PC-3 (cell line): ENCODE measurements at regions not wholly inside any gene's neighbourhood (a gene's known extent, or its start where the extent isn't known, plus 50 kb on each side); places are given as distances from the start of the nearest gene placed in this dataset.

Experiments used
- ATAC-seq: fragments of 200-7000 bp; cut with Tn5 transposase; 2 replicates; pipeline ENCODE4 v1.9.1; 2020; ENCODE audit warnings: mild to moderate bottlenecking, moderate library complexity
- BruUV-seq: library from RNA; stranded (reverse); fragments of 400-500 nt; replicated peaks from 2 replicates; lab custom pipeline; 2021; lab: Mats Ljungman, UMichigan
- CTCF ChIA-PET: fragments of 300-600 bp; sonication (Branson Sonifier 250); formaldehyde crosslinking; loops from one replicate; lab custom pipeline; 2022; ENCODE audit warnings: antibody characterized with exemption; lab: Charles Lee
- POLR2A ChIA-PET: fragments of 300-600 bp; sonication (Branson Sonifier 250); formaldehyde crosslinking; loops from one replicate; lab custom pipeline; 2022; ENCODE audit warnings: antibody characterized with exemption; ENCODE audit not compliant: unreplicated experiment; lab: Charles Lee
- DNase-seq: peaks from one replicate; pipeline ENCODE4 v3.0.0-alpha.2; 2015
- H2AFZ ChIP-seq: fragments of 300-600 bp; sonication (generic); 2 replicates; pipeline ENCODE4 v1.6.0; 2016; ENCODE audit warnings: antibody characterized with exemption, low read length
- H3F3A ChIP-seq: fragments of 300-600 bp; sonication (generic); one replicate; pipeline ENCODE4 v1.6.0; 2017; ENCODE audit warnings: antibody characterized with exemption, low read length, control low read depth, mild to moderate bottlenecking; ENCODE audit not compliant: unreplicated experiment
- H3K27ac ChIP-seq: fragments of 300-600 bp; sonication (generic); 2 replicates; pipeline ENCODE4 v1.5.1; 2016; ENCODE audit warnings: mild to moderate bottlenecking, low read length
- H3K27me3 ChIP-seq: fragments of 300-600 bp; sonication (generic); 2 replicates; pipeline ENCODE4 v1.6.1; 2016; ENCODE audit warnings: low read length, mixed read lengths
- H3K36me3 ChIP-seq: fragments of 300-600 bp; sonication (generic); 2 replicates; pipeline ENCODE4 v1.6.1; 2016; ENCODE audit warnings: low read depth, mixed run types, low read length, mixed read lengths
- H3K4me1 ChIP-seq: fragments of 300-600 bp; sonication (generic); 2 replicates; pipeline ENCODE4 v1.5.1; 2016; ENCODE audit warnings: low read length; ENCODE audit not compliant: insufficient read depth
- H3K4me2 ChIP-seq: fragments of 300-600 bp; sonication (generic); 2 replicates; pipeline ENCODE4 v1.6.0; 2016; ENCODE audit warnings: low read length
- H3K4me3 ChIP-seq: fragments of 300-600 bp; sonication (generic); 2 replicates; pipeline ENCODE4 v1.5.1; 2016; ENCODE audit warnings: mild to moderate bottlenecking, low read length, mixed read lengths
- H3K79me2 ChIP-seq: fragments of 300-600 bp; sonication (generic); 2 replicates; pipeline ENCODE4 v1.6.1; 2017; ENCODE audit warnings: low read length, mixed read lengths
- H3K9ac ChIP-seq: fragments of 300-600 bp; sonication (generic); 2 replicates; pipeline ENCODE4 v1.6.0; 2016; ENCODE audit warnings: mild to moderate bottlenecking, low read length
- H3K9me2 ChIP-seq: fragments of 300-600 bp; sonication (generic); replicated peaks from 2 replicates; pipeline ENCODE4 v1.6.1; 2016; ENCODE audit warnings: mixed run types, low read length, mixed read lengths
- H3K9me3 ChIP-seq: fragments of 300-600 bp; sonication (generic); 2 replicates; pipeline ENCODE4 v1.6.1; 2016; ENCODE audit warnings: low read length, mixed read lengths
- H4K20me1 ChIP-seq: fragments of 300-600 bp; sonication (generic); 2 replicates; pipeline ENCODE4 v1.6.1; 2016; ENCODE audit warnings: low read length, mixed read lengths
- CTCF ChIP-seq: fragments of 300-600 bp; sonication (generic); conservative IDR thresholded peaks from 2 replicates; pipeline ENCODE4 v1.5.1; 2017; ENCODE audit warnings: antibody characterized with exemption, low read depth, mild to moderate bottlenecking, low read length
- EZH2 ChIP-seq: fragments of 300-600 bp; sonication (generic); IDR thresholded peaks from one replicate; pipeline ENCODE4 v1.6.1; 2017; ENCODE audit warnings: antibody characterized with exemption, mild to moderate bottlenecking, low read length; ENCODE audit not compliant: unreplicated experiment
- EZH2phosphoT487 ChIP-seq: fragments of 300-600 bp; sonication (generic); IDR thresholded peaks from 2 replicates; pipeline ENCODE4 v1.6.1; 2018; ENCODE audit warnings: mild to moderate bottlenecking, antibody characterized with exemption, low read length, borderline replicate concordance
- intact Hi-C: fragments of 100-400 bp; cut with micrococcal nuclease; formaldehyde crosslinking; loops from 2 replicates; pipeline ENCODE4 v1.9.0; 2023

DNA sequence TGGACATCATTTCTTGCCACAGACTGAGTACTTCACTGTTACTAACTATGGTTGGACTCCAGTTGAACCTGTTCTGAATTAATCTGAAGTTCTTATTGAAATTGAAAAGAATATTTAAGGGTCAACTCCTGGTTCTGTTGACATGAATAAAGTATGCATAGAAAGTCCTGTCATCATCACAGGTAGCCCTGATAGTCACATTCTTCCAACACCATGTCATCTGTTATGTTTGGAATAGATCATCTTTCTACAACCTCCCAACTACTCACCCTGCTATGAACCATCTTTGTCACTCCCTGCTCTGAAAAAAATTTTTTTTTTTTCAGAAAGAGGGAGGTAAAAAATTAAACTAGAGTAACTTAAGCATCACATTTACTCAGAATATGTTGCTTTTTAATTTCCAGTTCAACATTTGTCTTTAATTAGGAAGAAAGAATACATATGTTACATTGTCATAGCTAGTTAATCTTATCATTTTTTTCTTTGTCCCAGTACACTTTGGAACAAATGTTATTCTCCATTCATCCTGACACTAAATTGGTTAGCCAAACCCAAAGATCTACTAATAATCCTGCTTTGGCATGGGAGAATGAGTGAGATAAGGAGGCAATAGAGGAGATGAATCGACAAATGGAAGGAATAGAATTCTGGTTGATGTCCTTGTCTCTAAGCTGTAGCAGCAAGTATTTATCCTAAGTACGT lies 775.1 kb upstream of the NRSN1 start:
- Histone ChIP-seq H3K36me3 (no peaks in the 10 kb centered on the region), H3K9me2 (no peaks in the 10 kb centered on the region), H4K20me1 (no peaks in the 10 kb centered on the region), H3K9me3 (no peaks in the 10 kb centered on the region), H3K9ac (peak overlapping the region; percentile 82), H3F3A (peaks cover 10% of the 10 kb centered on the region), H3K4me2 (peak overlapping the region; percentile 83), H2AFZ (peak overlapping the region; percentile 29), H3K79me2 (no peaks in the 10 kb centered on the region), H3K4me1 (peaks cover 37% of the 10 kb centered on the region), H3K4me3 (peak overlapping the region; percentile 24; the same call in 1 of the 2 replicates), H3K27me3 (no peaks in the 10 kb centered on the region), H3K27ac (peak overlapping the region; percentile 98)
- peak; percentile 87 for DNase-seq
- intact Hi-C loops = no loop called here
- no TSS peak for BruUV-seq
- ATAC-seq = peak; percentile 76
- ChIA-PET POLR2A (no interaction called here), CTCF (no interaction called here)
- TF ChIP-seq EZH2 = no peak
- no peak for TF ChIP-seq CTCF
- no peak for TF ChIP-seq EZH2phosphoT487

GRCh38 chr6:23354004-23354403 lies 772.0 kb upstream of the NRSN1 start:
- CTCF ChIA-PET = no interaction called here
- H3K79me2 ChIP-seq = no peaks in the 10 kb centered on the region
- no peak overlapping the region for H3K9ac ChIP-seq
- TF ChIP-seq EZH2 (no peak), CTCF (no peak), EZH2phosphoT487 (no peak)
- H3K27ac ChIP-seq = no peak overlapping the region
- no peaks in the 10 kb centered on the region for H4K20me1 ChIP-seq
- no peak overlapping the region for H2AFZ ChIP-seq
- no peaks in the 10 kb centered on the region for H3K36me3 ChIP-seq
- peaks cover 10% of the 10 kb centered on the region for H3F3A ChIP-seq
- intact Hi-C loops = no loop called here
- BruUV-seq = no TSS peak
- POLR2A ChIA-PET = no interaction called here
- H3K9me3 ChIP-seq = no peaks in the 10 kb centered on the region
- DNase-seq (no peak), ATAC-seq (no peak)
- no peaks in the 10 kb centered on the region for H3K9me2 ChIP-seq
- H3K27me3 ChIP-seq = no peaks in the 10 kb centered on the region
- no peak overlapping the region for H3K4me2 ChIP-seq
- peaks cover 27% of the 10 kb centered on the region for H3K4me1 ChIP-seq
- no peak overlapping the region for H3K4me3 ChIP-seq

DNA sequence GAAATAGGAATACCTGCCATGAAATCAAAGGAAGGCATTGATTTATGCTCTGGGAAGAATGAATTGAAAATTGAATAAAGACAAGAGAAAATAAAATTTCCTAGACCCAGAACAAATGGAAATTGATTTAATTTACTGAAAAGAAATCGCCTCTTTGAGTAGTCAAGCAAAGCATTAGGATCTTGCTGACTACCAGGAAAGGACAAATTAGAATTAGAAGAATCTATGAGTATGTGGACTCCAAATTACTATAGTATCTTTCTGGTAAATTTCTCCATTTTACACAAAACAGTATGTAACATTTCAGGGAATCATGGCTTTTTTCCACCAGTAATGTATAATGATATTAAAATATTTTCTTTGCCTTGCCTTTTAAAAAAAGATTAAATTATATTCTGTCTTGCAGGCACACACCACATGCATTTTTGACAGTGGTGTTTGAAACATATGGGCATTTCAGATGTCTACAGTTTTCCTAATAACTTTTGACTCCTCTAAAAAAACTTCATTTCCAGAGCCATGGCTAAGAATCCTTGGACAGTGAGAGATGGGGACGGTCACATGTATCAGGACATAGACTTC lies 768.7 kb upstream of the NRSN1 start:
- CTCF ChIA-PET = no interaction called here
- H3F3A ChIP-seq = no peaks in the 10 kb centered on the region
- no peak overlapping the region for H3K4me2 ChIP-seq
- H4K20me1 ChIP-seq = no peaks in the 10 kb centered on the region
- no peaks in the 10 kb centered on the region for H3K9me3 ChIP-seq
- TF ChIP-seq CTCF = no peak
- no peak for TF ChIP-seq EZH2
- no peak for TF ChIP-seq EZH2phosphoT487
- BruUV-seq = no TSS peak
- H3K79me2 ChIP-seq = no peaks in the 10 kb centered on the region
- no peak overlapping the region for H3K4me3 ChIP-seq
- no peak overlapping the region for H3K27ac ChIP-seq
- no peaks in the 10 kb centered on the region for H3K4me1 ChIP-seq
- H3K36me3 ChIP-seq = no peaks in the 10 kb centered on the region
- DNase-seq (no peak), ATAC-seq (no peak)
- no peak overlapping the region for H3K9ac ChIP-seq
- POLR2A ChIA-PET = no interaction called here
- no peak overlapping the region for H2AFZ ChIP-seq
- intact Hi-C loops = no loop called here
- no peaks in the 10 kb centered on the region for H3K9me2 ChIP-seq
- no peaks in the 10 kb centered on the region for H3K27me3 ChIP-seq
